NCI-H187 treated with DMSO at 0.1 percent for 48 hours (cell line): ENCODE measurements at regions not wholly inside any gene's neighbourhood (a gene's known extent, or its start where the extent isn't known, plus 50 kb on each side); places are given as distances from the start of the nearest gene placed in this dataset.
"Not testable (repeated sequence)": the region's sequence is repeated elsewhere in the genome, so short reads cannot be mapped to it uniquely, and the experiment has no call there.

Experiments
- DNase-seq: peaks from one replicate; lab custom pipeline; 2025; lab: John Stamatoyannopoulos, UW

GRCh38 chr5:101647861-101648260 is 648.2 kb downstream of the SLCO4C1 start:
- DNase-seq: no peak

- no peak for DNase-seq
These were observed 652.3 kb downstream of the SLCO4C1 start for GRCh38 chr5:101643794-101644193.

GRCh38 chr5:101637599-101637998 is 658.5 kb downstream of the SLCO4C1 start:
- no peak for DNase-seq

- DNase-seq: not testable (repeated sequence)
These were observed 668.3 kb downstream of the SLCO4C1 start for GRCh38 chr5:101627770-101628169.

DNA sequence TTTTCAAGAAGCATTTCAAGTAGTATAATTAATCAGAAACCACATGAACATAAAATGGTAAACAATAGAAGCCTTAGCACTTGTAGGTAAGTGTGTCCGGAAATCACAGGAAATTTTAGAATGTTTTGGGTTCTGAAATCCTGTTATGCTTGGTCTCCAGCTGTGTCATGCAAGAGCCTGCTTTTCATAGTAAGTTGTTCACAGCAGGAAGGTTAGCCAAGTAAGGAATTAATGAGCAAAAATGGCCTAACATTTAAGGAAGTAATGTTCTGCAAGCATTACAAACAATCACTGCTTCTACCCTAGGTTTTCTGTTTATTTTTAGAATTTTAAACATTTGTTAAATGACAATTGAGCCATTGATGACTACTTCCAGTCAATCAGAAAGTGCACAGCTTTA is 669.5 kb downstream of the SLCO4C1 start:
- no peak for DNase-seq

DNA sequence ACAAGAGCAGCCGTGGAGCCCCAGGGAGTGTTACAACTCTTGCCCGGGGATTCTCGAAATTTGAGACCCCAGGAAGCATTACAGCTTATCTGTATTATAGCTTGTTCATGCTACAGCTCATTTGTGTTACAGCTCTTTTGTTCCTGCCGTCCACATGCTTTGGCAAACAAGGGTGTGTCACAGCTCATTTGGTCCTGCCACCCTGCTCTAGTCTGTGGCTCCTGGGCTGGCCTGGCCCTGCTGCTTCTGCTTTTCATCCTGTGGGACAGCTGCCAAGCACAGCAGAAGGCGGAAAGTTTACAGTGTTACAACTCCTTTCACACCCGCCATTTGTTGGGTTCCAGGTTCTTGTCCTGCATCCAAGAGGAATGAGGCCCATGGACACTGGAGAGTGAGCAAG is 685.0 kb downstream of the SLCO4C1 start:
- no peak for DNase-seq

GRCh38 chr5:101608322-101608721 is 687.8 kb downstream of the SLCO4C1 start:
- DNase-seq: no peak

DNA sequence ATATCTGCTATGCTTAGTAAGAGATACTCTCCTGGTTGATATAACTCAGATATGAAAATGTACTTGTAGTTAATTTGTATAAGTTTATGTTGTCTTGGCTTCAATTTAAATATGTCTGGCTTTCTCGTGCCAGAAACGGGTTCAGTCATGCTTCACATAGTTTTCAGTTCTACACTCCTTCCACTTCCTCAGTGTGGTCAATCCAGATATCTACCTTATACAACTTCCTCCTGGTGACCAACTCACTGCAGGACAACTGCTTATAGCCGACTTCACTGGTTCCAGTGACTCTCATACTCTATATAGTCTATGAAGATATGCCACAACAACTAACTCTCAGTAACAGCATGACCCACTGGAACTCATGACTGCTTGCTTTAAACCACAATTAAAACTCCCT is 690.4 kb downstream of the SLCO4C1 start:
- no peak for DNase-seq

- no peak for DNase-seq
These were observed 695.5 kb downstream of the SLCO4C1 start for GRCh38 chr5:101600614-101601013.

GRCh38 chr5:101590384-101590783 is 687.3 kb upstream of the ST8SIA4 start:
- DNase-seq: no peak

DNA sequence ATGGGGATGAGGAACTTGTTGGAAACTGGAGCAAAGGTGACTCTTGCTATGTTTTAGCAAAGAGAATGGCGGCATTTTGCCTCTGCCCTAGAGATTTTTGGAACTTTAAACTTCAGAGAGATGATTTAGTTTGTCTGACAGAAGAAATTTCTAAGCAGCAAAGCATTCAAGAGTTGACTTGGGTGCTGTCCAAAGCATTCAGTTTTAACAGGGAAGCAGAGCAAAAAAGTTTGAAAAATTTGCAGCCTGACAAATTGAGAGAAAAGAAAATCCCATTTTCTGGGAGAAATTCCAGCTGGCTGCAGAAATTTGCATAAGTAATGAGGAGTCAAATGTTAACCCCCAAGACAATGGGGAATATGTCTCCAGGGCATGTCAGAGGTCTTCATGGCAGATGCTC is 682.3 kb upstream of the ST8SIA4 start:
- DNase-seq: no peak

DNA sequence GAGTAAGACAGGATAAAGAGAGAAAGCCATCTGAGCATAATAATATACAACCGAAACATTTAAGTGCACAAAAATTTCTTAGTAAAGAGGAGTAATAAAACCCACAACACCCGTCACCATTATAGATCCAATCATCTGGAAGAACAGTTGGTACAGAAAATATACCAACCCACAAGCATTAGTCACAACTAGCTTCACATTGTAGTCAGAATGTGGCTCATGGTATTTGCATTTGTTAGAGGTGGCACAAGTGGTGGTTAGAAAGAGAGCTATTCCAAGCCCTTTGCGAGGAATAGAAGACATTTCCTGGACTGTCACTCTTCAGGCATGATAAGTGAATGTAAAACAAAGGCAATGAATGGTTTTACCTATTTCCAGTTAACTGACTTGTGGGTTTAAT is 677.5 kb upstream of the ST8SIA4 start:
- DNase-seq: no peak

DNA sequence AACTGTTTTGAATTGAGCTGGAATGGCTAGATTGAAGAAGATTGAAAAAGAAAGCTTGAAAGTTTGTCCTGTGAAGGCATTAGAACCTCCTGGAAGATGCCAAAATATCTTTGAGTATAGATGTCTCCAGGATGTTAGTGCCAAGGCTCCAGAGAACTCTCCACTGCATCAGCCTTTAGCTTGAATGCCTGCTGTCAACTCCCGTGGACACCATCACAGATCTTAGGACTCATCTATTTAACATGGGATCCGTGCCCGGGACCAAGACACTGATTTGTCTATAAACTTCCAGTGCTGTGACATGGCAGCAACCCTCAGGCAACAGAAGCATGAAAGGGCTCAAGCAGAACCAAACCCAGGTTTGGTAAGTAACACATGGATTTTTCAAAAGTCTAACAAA is 670.9 kb upstream of the ST8SIA4 start:
- DNase-seq: no peak

DNA sequence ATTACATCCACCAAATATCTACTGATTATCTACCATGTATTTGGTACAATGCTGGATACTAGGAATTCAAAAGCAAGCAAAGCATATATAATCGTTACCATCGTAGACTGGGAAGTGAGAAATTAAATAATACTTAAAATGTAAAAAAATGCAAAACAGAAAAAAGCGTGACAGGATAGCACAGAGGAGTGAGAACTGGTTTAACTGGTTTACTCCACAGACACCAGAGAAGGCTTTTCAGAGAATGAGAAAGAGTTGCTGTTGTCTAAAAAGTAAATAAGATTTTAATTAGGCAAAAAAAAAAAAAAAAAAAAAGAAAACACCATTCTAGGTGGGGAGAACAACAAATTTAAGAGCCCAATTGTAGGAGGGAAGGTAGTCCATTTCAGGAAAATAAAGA is 657.9 kb upstream of the ST8SIA4 start:
- DNase-seq: no peak

GRCh38 chr5:101543780-101544179 is 640.7 kb upstream of the ST8SIA4 start:
- no peak for DNase-seq

DNA sequence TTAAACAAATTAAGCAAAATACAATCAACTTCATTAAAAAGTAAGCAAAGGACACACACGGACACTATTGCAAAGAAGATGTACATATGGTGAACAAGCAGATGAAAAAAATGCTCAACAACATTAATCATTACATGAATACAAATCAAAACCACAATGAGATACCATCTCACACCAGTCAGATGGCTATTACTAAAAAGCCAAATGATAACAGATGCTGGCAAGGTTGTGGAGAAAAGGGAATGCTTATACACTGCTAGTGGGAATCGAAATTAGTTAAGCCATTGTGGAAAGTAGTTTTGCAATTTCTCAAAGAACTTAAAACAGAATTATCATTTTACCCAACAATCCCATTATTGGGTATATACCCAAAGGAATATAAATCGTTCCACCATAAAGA is 636.2 kb upstream of the ST8SIA4 start:
- DNase-seq: no peak

GRCh38 chr5:101535626-101536025 is 632.5 kb upstream of the ST8SIA4 start:
- DNase-seq: no peak

DNA sequence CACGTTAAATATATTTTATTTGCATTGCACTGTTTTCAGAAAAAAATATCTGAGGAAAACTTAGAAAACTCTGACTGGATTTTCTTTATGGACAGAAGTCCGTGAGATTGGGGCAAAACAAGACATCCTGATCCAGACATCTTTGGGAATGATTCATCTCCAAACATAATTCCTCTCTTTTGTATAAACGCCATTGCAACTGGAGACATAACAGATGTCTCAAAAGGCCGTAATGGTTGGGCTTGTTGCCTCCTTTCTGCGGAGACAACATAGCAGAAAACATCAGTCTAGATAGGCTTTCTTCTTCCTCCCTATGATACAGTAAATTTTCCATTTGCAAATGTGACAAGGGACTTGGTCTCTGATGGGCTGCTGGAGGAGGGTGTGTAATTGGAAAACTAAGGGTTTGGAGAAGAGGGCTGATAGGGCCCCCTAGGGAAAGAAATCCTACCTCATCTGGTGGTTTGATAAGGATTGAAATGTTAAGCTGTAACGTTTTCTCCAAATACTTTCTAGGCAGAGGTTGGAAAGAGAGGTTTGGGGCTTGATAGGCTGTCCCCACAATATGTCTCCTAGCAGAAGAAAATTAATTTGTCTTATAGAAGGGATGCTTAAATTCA is 631.5 kb upstream of the ST8SIA4 start:
- no peak for DNase-seq

- DNase-seq: no peak
These were observed 629.3 kb upstream of the ST8SIA4 start for GRCh38 chr5:101532430-101532829.

DNA sequence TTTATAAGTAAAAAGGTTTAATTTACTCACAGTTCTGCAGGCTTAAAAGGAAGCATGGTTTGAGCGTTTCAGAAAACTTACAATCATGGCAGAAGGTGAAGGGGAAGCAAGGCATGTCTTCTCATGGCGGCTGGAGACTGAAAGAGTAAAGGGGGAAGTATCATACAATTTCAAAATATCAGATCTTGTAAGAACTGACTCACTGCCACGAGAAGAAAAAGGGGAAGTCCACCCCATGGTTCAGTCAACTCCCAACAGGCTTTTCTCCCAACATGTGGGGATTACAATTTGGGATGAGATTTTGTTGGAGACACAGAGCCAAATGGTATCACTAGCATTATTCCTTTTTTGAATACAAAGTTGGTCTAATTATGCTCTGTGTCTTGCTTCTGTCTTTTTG is 627.9 kb upstream of the ST8SIA4 start:
- no peak for DNase-seq

DNA sequence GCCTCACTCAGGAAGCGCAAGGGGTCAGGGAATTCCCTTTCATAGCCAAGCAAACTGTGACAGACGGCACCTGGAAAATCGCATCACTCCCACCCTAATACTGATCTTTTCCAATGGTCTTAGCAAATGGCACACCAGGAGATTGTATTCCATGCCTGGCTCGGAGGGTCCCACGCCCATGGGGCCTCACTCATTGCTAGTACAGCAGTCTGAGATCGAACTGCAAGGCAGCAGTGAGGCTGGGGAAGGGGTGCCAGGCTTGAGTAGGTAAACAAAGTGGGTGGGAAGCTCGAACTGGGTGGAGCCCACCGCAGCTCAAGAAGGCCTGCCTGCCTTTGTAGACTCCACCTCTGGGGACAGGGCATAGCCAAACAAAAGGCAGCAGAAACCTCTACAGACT is 626.0 kb upstream of the ST8SIA4 start:
- DNase-seq: not testable (repeated sequence)

- no peak for DNase-seq
These were observed 617.3 kb upstream of the ST8SIA4 start for GRCh38 chr5:101520417-101520816.

DNA sequence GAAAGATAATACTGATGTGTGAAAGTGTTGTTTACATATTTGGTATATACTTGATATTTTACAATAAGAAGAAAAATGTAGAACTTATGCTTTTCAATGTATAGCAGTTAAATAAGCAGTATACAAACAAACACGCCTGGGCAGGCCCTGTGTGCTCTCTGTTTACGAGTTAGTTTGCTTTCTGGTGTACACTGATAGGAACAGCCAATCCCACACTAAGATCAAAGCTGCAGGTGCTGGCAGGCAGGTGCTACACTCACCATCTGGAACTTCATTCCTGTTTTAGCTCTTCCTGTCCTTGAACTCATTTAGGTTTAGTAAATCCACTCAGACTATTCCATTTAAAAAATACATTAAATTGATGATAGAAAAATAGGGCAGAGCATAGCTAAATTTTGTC is 614.7 kb upstream of the ST8SIA4 start:
- no peak for DNase-seq

DNA sequence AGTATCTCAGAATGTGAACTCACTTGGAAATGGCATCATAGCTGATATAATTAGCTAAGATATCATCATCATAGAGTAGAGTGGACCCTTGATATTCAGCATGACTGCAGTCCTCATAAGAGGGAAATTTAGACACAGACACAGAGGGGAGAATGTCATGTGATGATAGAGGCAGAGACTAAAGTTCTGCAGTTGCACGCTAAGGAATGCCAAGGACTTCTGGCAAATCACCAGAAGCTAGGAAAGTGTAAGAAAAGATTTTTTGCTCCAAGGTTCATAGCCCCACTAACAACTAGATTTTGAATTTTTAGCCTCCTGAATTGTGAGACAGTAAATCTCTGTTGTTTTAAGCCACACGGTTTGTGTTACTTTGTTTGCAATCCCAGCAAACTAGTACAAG is 612.6 kb upstream of the ST8SIA4 start:
- no peak for DNase-seq
